H9 (cell line): ENCODE measurements at regions not wholly inside any gene's neighbourhood (a gene's known extent, or its start where the extent isn't known, plus 50 kb on each side); places are given as distances from the start of the nearest gene placed in this dataset.

Experiments
- DNase-seq: peaks from one replicate; pipeline ENCODE4 v3.0.0-alpha.2; 2017
- H2AFZ ChIP-seq: one replicate; pipeline ENCODE4 v1.6.1; 2013; ENCODE audit warnings: mild to moderate bottlenecking, low read length, control low read depth, moderate library complexity
- H2AK5ac ChIP-seq: 2 replicates; pipeline ENCODE4 v1.6.1; 2013; ENCODE audit warnings: low read length, control low read depth, mixed read lengths; ENCODE audit not compliant: insufficient read length
- H2BK120ac ChIP-seq: one replicate; pipeline ENCODE4 v1.6.1; 2013; ENCODE audit warnings: low read depth, mild to moderate bottlenecking, low read length, control low read depth, inconsistent platforms; ENCODE audit not compliant: poor library complexity, severe bottlenecking
- H2BK12ac ChIP-seq: 2 replicates; pipeline ENCODE4 v1.6.1; 2013; ENCODE audit warnings: low read length, control low read depth, mixed read lengths, low read depth; ENCODE audit not compliant: insufficient read length
- H2BK15ac ChIP-seq: 2 replicates; pipeline ENCODE4 v1.6.1; 2013; ENCODE audit warnings: low read depth, low read length, control low read depth
- H2BK20ac ChIP-seq: one replicate; pipeline ENCODE4 v1.6.1; 2013; ENCODE audit warnings: low read depth, mild to moderate bottlenecking, low read length, control low read depth, inconsistent platforms; ENCODE audit not compliant: poor library complexity, severe bottlenecking
- H2BK5ac ChIP-seq: 2 replicates; pipeline ENCODE4 v1.6.1; 2013; ENCODE audit warnings: low read length, control low read depth, mixed read lengths; ENCODE audit not compliant: insufficient read length
- H3K14ac ChIP-seq: 2 replicates; pipeline ENCODE4 v1.6.1; 2013; ENCODE audit warnings: low read length, control low read depth; ENCODE audit not compliant: insufficient read depth
- H3K18ac ChIP-seq: 2 replicates; pipeline ENCODE4 v1.6.1; 2013; ENCODE audit warnings: low read depth, mild to moderate bottlenecking, mixed read lengths, low read length, control low read depth; ENCODE audit not compliant: insufficient read length
- H3K23ac ChIP-seq: 2 replicates; pipeline ENCODE4 v1.6.1; 2013; ENCODE audit warnings: low read length, control low read depth, mixed read lengths, low read depth; ENCODE audit not compliant: insufficient read length
- H3K23me2 ChIP-seq: 2 replicates; pipeline ENCODE4 v1.6.1; 2013; ENCODE audit warnings: low read depth, mild to moderate bottlenecking, mixed read lengths, low read length, control low read depth; ENCODE audit not compliant: insufficient read length, poor library complexity, severe bottlenecking
- H3K27ac ChIP-seq: 2 replicates; pipeline ENCODE4 v1.5.1; 2013; ENCODE audit warnings: low read length, control low read depth, mixed read lengths, low read depth; ENCODE audit not compliant: insufficient read length
- H3K27me3 ChIP-seq: 2 replicates; pipeline ENCODE4 v1.6.1; 2013; ENCODE audit warnings: low read length, control low read depth, inconsistent platforms; ENCODE audit not compliant: insufficient read depth
- H3K4ac ChIP-seq: 2 replicates; pipeline ENCODE4 v1.6.1; 2013; ENCODE audit warnings: low read depth, mild to moderate bottlenecking, control low read depth, inconsistent platforms, low read length, moderate library complexity
- H3K4me1 ChIP-seq: 2 replicates; pipeline ENCODE4 v1.6.1; 2013; ENCODE audit warnings: low read length, control low read depth, inconsistent platforms; ENCODE audit not compliant: insufficient read depth
- H3K4me2 ChIP-seq: 2 replicates; pipeline ENCODE4 v1.6.1; 2013; ENCODE audit warnings: low read length, control low read depth, mixed read lengths; ENCODE audit not compliant: insufficient read length, insufficient read depth
- H3K56ac ChIP-seq: 2 replicates; pipeline ENCODE4 v1.6.1; 2013; ENCODE audit warnings: low read depth, mild to moderate bottlenecking, mixed read lengths, low read length, control low read depth; ENCODE audit not compliant: insufficient read length
- H3K79me1 ChIP-seq: 2 replicates; pipeline ENCODE4 v1.6.1; 2013; ENCODE audit warnings: low read depth, mild to moderate bottlenecking, moderate library complexity, low read length, control low read depth, inconsistent platforms; ENCODE audit not compliant: insufficient read depth, poor library complexity, severe bottlenecking
- H3K79me2 ChIP-seq: 2 replicates; pipeline ENCODE4 v1.6.1; 2013; ENCODE audit warnings: low read length, control low read depth, inconsistent platforms; ENCODE audit not compliant: insufficient read depth
- H3K9ac ChIP-seq: 2 replicates; pipeline ENCODE4 v1.6.1; 2013; ENCODE audit warnings: low read length, control low read depth, mixed read lengths; ENCODE audit not compliant: insufficient read length; ENCODE audit errors: extremely low read depth
- H3K9me3 ChIP-seq: one replicate; pipeline ENCODE4 v1.6.1; 2013; ENCODE audit warnings: low read depth, low read length, inconsistent platforms; ENCODE audit not compliant: control insufficient read depth
- H3T11ph ChIP-seq: one replicate; pipeline ENCODE4 v1.6.1; 2013; ENCODE audit warnings: mild to moderate bottlenecking, low read length, control low read depth, inconsistent platforms
- H4K20me1 ChIP-seq: one replicate; pipeline ENCODE4 v1.6.1; 2013; ENCODE audit not compliant: control insufficient read depth, insufficient read length, insufficient read depth
- H4K5ac ChIP-seq: 2 replicates; pipeline ENCODE4 v1.6.1; 2013; ENCODE audit warnings: low read depth, mild to moderate bottlenecking, mixed read lengths, low read length, control low read depth; ENCODE audit not compliant: insufficient read length
- H4K8ac ChIP-seq: replicated peaks from 2 replicates; pipeline ENCODE4 v1.6.1; 2013; ENCODE audit warnings: low read length, control low read depth, mixed read lengths, low read depth; ENCODE audit not compliant: insufficient read length
- H4K91ac ChIP-seq: 2 replicates; pipeline ENCODE4 v1.6.1; 2013; ENCODE audit warnings: low read depth, mild to moderate bottlenecking, moderate library complexity, mixed read lengths, low read length, control low read depth; ENCODE audit not compliant: insufficient read length
- H3K27ac Mint-ChIP-seq, 3 experiments: 2 replicates in 2 of 3; 3 replicates in 1 of 3; pipeline ENCODE4 v1.8.0; 2020 to 2021; ENCODE audit warnings: mixed read lengths in 3 of 3, mild to moderate bottlenecking in 1 of 3, moderate library complexity in 1 of 3
- H3K27me3 Mint-ChIP-seq: 2 replicates; pipeline ENCODE4 v1.8.0; 2021; ENCODE audit warnings: low read depth, mild to moderate bottlenecking, moderate library complexity, mixed read lengths
- H3K36me3 Mint-ChIP-seq, 3 experiments: 2 replicates in 2 of 3; 3 replicates in 1 of 3; pipeline ENCODE4 v1.8.0; 2020 to 2021; ENCODE audit warnings: low read depth in 3 of 3, mixed read lengths in 3 of 3; ENCODE audit not compliant: insufficient read depth in 1 of 3
- H3K4me1 Mint-ChIP-seq, 2 experiments: 2 replicates each; pipeline ENCODE4 v1.8.0; 2020; ENCODE audit warnings: mixed read lengths in 2 of 2
- H3K4me3 Mint-ChIP-seq, 2 experiments: 2 replicates in 1 of 2; 3 replicates in 1 of 2; pipeline ENCODE4 v1.8.0; 2020 to 2021; ENCODE audit warnings: mild to moderate bottlenecking in 2 of 2, mixed read lengths in 2 of 2, moderate library complexity in 1 of 2
- H3K9me3 Mint-ChIP-seq, 2 experiments: 2 replicates in 1 of 2; 3 replicates in 1 of 2; pipeline ENCODE4 v1.8.0; 2020; ENCODE audit warnings: mild to moderate bottlenecking in 2 of 2, mixed read lengths in 2 of 2, moderate library complexity in 1 of 2
- WGBS: extraction: QIAGEN DNeasy Blood & Tissue Kit; methylation state at CpG from one replicate; pipeline ENCODE4 v1.1.7; 2013; ENCODE audit warnings: missing lambda C conversion rate, low lambda C conversion rate, mixed read lengths; ENCODE audit not compliant: insufficient read length; ENCODE audit errors: extremely low coverage; 5-methylcytosine and 5-hydroxymethylcytosine counted together
- TF ChIP-seq, protein P1 (sequence below): fragments of 200-600 bp; sonication (generic); conservative IDR thresholded peaks from 3 replicates; pipeline ENCODE4 v1.8.0; 2021; ENCODE audit warnings: antibody characterized with exemption, mild to moderate bottlenecking

DNA sequence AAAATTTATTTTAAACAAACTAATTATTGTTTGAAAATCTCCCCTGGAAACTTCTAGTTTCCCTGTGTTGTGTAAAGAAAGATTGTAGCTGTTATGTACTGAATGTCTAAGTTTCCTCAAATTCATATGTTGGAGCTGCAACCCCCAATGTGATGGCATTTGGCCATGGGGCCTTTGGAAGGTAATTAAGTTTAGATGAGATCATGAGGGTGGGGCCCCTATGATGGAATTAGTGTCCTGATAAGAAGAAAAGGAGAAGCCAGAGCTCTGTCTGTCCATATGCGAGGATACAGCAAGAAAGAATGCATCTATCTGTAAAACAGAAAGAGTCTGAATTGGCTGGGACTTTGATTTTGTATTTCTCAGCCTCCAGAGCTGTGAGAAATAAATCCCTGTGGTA lies 179.5 kb downstream of the STK31 start:
- no peak overlapping the region for H3K4ac ChIP-seq
- no peaks in the 10 kb centered on the region for H3K79me1 ChIP-seq
- no peaks in the 10 kb centered on the region for H3K9me3 ChIP-seq
- no peak overlapping the region for H3K4me2 ChIP-seq
- H4K20me1 ChIP-seq, result no peaks in the 10 kb centered on the region
- Mint-ChIP-seq H3K27ac (no peak overlapping the region), H3K4me3 (no peak overlapping the region), H3K36me3 (no peaks in the 10 kb centered on the region), H3K27me3 (no peaks in the 10 kb centered on the region), H3K9me3 (no peaks in the 10 kb centered on the region), H3K4me1 (peaks cover 0 to 4% of the 10 kb centered on the region in 2 experiments; a peak in 1 of 4 replicates)
- WGBS, result no CpG with 5 or more reads among the region's 1 CpG
- H3K4me1 ChIP-seq, result no peaks in the 10 kb centered on the region
- TF ChIP-seq, protein P1, sequence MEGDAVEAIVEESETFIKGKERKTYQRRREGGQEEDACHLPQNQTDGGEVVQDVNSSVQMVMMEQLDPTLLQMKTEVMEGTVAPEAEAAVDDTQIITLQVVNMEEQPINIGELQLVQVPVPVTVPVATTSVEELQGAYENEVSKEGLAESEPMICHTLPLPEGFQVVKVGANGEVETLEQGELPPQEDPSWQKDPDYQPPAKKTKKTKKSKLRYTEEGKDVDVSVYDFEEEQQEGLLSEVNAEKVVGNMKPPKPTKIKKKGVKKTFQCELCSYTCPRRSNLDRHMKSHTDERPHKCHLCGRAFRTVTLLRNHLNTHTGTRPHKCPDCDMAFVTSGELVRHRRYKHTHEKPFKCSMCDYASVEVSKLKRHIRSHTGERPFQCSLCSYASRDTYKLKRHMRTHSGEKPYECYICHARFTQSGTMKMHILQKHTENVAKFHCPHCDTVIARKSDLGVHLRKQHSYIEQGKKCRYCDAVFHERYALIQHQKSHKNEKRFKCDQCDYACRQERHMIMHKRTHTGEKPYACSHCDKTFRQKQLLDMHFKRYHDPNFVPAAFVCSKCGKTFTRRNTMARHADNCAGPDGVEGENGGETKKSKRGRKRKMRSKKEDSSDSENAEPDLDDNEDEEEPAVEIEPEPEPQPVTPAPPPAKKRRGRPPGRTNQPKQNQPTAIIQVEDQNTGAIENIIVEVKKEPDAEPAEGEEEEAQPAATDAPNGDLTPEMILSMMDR, result no peak
- H3K27me3 ChIP-seq, result no peaks in the 10 kb centered on the region
- H2BK20ac ChIP-seq, result no peak overlapping the region
- H2BK12ac ChIP-seq, result no peak overlapping the region
- H3K9ac ChIP-seq, result no peak overlapping the region
- no peaks in the 10 kb centered on the region for H3K79me2 ChIP-seq
- H3K56ac ChIP-seq, result no peak overlapping the region
- H2BK15ac ChIP-seq, result no peak overlapping the region
- H2BK5ac ChIP-seq, result no peak overlapping the region
- no peak overlapping the region for H4K8ac ChIP-seq
- H3K23me2 ChIP-seq, result no peaks in the 10 kb centered on the region
- H4K5ac ChIP-seq, result no peak overlapping the region
- no peak overlapping the region for H2AFZ ChIP-seq
- DNase-seq, result no peak
- no peak overlapping the region for H3K23ac ChIP-seq
- H4K91ac ChIP-seq, result no peak overlapping the region
- H2AK5ac ChIP-seq, result no peak overlapping the region
- no peak overlapping the region for H3K14ac ChIP-seq
- no peak overlapping the region for H3T11ph ChIP-seq
- H3K27ac ChIP-seq, result no peak overlapping the region
- no peak overlapping the region for H3K18ac ChIP-seq
- no peak overlapping the region for H2BK120ac ChIP-seq
